HFF-Myc (cell line): ENCODE measurements at regions not wholly inside any gene's neighbourhood (a gene's known extent, or its start where the extent isn't known, plus 50 kb on each side); places are given as distances from the start of the nearest gene placed in this dataset.

Experiments
- DNase-seq: peaks from one replicate; pipeline ENCODE4 v3.0.0-alpha.2; 2011; ENCODE audit warnings: low read depth; ENCODE audit errors: extremely low read depth
- H3K4me3 ChIP-seq: replicated peaks from 2 replicates; pipeline ENCODE4 v1.5.1; 2011; ENCODE audit warnings: low read depth, mild to moderate bottlenecking, control low read depth, low read length
- CTCF ChIP-seq: IDR thresholded peaks from 2 replicates; pipeline ENCODE4 v1.5.1; 2012; ENCODE audit warnings: mild to moderate bottlenecking, low read depth, low read length, control low read depth; ENCODE audit errors: missing control alignments

- DNase-seq, result no peak
- no peak overlapping the region for H3K4me3 ChIP-seq
- no peak for TF ChIP-seq CTCF
Observed at GRCh38 chr11:96622026-96622634, 232.3 kb downstream of the JRKL start.

GRCh38 chr11:96624126-96624525, 234.3 kb downstream of the JRKL start:
- H3K4me3 ChIP-seq, result no peak overlapping the region
- no peak for TF ChIP-seq CTCF
- DNase-seq, result no peak

GRCh38 chr11:96627376-96627775, 237.6 kb downstream of the JRKL start:
- no peak for TF ChIP-seq CTCF
- no peak overlapping the region for H3K4me3 ChIP-seq
- no peak for DNase-seq

- TF ChIP-seq CTCF, result no peak
- H3K4me3 ChIP-seq, result no peak overlapping the region
- DNase-seq, result no peak
Observed at GRCh38 chr11:96635655-96636054, 245.8 kb downstream of the JRKL start.

GRCh38 chr11:96641261-96641660, 251.4 kb downstream of the JRKL start:
- DNase-seq, result no peak
- H3K4me3 ChIP-seq, result no peak overlapping the region
- TF ChIP-seq CTCF, result no peak

- DNase-seq, result no peak
- no peak overlapping the region for H3K4me3 ChIP-seq
- no peak for TF ChIP-seq CTCF
Observed at GRCh38 chr11:96642583-96642982, 252.8 kb downstream of the JRKL start.

DNA sequence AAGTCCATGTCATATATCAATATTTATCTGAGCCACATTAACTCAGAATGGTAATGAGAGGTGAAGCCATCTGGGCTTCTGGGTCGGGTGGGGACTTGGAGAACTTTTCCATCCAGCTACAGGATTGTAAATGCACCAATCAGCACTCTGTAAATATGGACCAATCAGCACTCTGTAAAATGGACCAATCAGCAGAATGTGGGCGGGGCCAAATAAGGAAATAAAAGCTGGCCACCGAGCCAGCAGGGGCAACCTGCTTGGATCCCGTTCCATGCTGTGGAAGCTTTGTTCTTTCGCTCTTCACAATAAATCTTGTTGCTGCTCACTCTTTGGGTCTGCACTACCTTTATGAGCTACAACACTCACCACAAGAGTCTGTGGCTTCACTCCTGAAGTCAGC, 253.4 kb downstream of the JRKL start:
- H3K4me3 ChIP-seq, result no peak overlapping the region
- DNase-seq, result no peak
- TF ChIP-seq CTCF, result no peak
